ENCODE measurements at regions not wholly inside any gene's neighbourhood (a gene's known extent, or its start where the extent isn't known, plus 50 kb on each side); places are given as distances from the start of the nearest gene placed in this dataset.

GRCh38 chr13:27012482-27013197 is 159.0 kb downstream of the USP12 start:
- no peak for TF ChIP-seq POLR2A (IDR thresholded peaks at IDR 0.05)
- no peak for TF ChIP-seq CTCF (IDR thresholded peaks at IDR 0.05)
- TF ChIP-seq POLR2AphosphoS5 (IDR thresholded peaks at IDR 0.05): no peak

All from breast epithelium (tissue), 3 donors.